IMR-90 (cell line): ENCODE measurements at regions not wholly inside any gene's neighbourhood (a gene's known extent, or its start where the extent isn't known, plus 50 kb on each side); places are given as distances from the start of the nearest gene placed in this dataset.

Experiments used
- ATAC-seq: fragments of 200-7000 bp; cut with Tn5 transposase; 2 replicates; pipeline ENCODE4 v1.9.1; 2020; ENCODE audit warnings: low read depth, mild to moderate bottlenecking, moderate library complexity
- BruUV-seq: library from RNA; stranded (reverse); fragments of 400-500 nt; replicated peaks from 2 replicates; lab custom pipeline; 2021; lab: Mats Ljungman, UMichigan
- CTCF ChIA-PET: fragments of 300-600 bp; formaldehyde crosslinking; extraction: SDS; loops from one replicate; lab custom pipeline; 2021; ENCODE audit warnings: antibody characterized with exemption; lab: Yijun Ruan, JAX
- POLR2A ChIA-PET: fragments of 300-600 bp; sonication (Branson Sonifier 250); formaldehyde crosslinking; loops from one replicate; lab custom pipeline; 2022; ENCODE audit warnings: antibody characterized with exemption; ENCODE audit not compliant: unreplicated experiment; lab: Charles Lee
- DNase-seq: peaks from one replicate; pipeline ENCODE4 v3.0.0; 2013
- H2AFZ ChIP-seq: replicated peaks from 2 replicates; pipeline ENCODE3; 2013; ENCODE audit warnings: low read length, mild to moderate bottlenecking; ENCODE audit not compliant: poor library complexity
- H2AK5ac ChIP-seq: 2 replicates; pipeline ENCODE4 v1.6.1; 2013; ENCODE audit warnings: low read depth, low read length, inconsistent platforms
- H2AK9ac ChIP-seq: replicated peaks from 2 replicates; pipeline ENCODE3; 2013; ENCODE audit warnings: mild to moderate bottlenecking, low read depth, low read length, moderate library complexity; ENCODE audit not compliant: poor library complexity
- H2BK120ac ChIP-seq: 2 replicates; pipeline ENCODE4 v1.6.1; 2013; ENCODE audit warnings: low read depth, low read length, inconsistent platforms
- H2BK15ac ChIP-seq: 3 replicates; pipeline ENCODE4 v1.6.1; 2013; ENCODE audit warnings: low read depth, low read length, inconsistent platforms
- H2BK20ac ChIP-seq: 2 replicates; pipeline ENCODE4 v1.6.1; 2013; ENCODE audit warnings: low read depth, mild to moderate bottlenecking, inconsistent platforms, low read length, moderate library complexity
- H2BK5ac ChIP-seq: 2 replicates; pipeline ENCODE4 v1.6.1; 2013; ENCODE audit warnings: mild to moderate bottlenecking, low read depth, low read length, inconsistent platforms; ENCODE audit not compliant: poor library complexity, severe bottlenecking
- H3K14ac ChIP-seq: replicated peaks from 2 replicates; pipeline ENCODE4 v1.6.1; 2013; ENCODE audit warnings: low read depth, low read length, inconsistent platforms
- H3K18ac ChIP-seq: 2 replicates; pipeline ENCODE4 v1.6.1; 2013; ENCODE audit warnings: low read depth, low read length, control low read depth
- H3K23ac ChIP-seq: 2 replicates; pipeline ENCODE4 v1.6.1; 2013; ENCODE audit warnings: low read depth, low read length, inconsistent platforms
- H3K27ac ChIP-seq: 2 replicates; pipeline ENCODE4 v1.5.1; 2013; ENCODE audit warnings: mild to moderate bottlenecking, control low read depth, low read length; ENCODE audit not compliant: insufficient read depth
- H3K27me3 ChIP-seq: 2 replicates; pipeline ENCODE4 v1.6.1; 2013; ENCODE audit warnings: low read length; ENCODE audit not compliant: control insufficient read depth, insufficient read depth
- H3K36me3 ChIP-seq: 2 replicates; pipeline ENCODE4 v1.6.1; 2013; ENCODE audit warnings: low read length, mixed read lengths; ENCODE audit not compliant: control insufficient read depth, insufficient read depth
- H3K4ac ChIP-seq: 2 replicates; pipeline ENCODE4 v1.6.1; 2013; ENCODE audit warnings: low read depth, low read length, inconsistent platforms
- H3K4me1 ChIP-seq: 2 replicates; pipeline ENCODE4 v1.6.1; 2013; ENCODE audit warnings: low read length, mixed read lengths; ENCODE audit not compliant: control insufficient read depth, insufficient read depth
- H3K4me2 ChIP-seq: 2 replicates; pipeline ENCODE4 v1.6.1; 2013; ENCODE audit warnings: low read depth, mild to moderate bottlenecking, control low read depth, low read length, moderate library complexity
- H3K4me3 ChIP-seq: 2 replicates; pipeline ENCODE4 v1.5.1; 2013; ENCODE audit warnings: low read depth, mild to moderate bottlenecking, control low read depth, low read length, moderate library complexity; ENCODE audit not compliant: insufficient read depth
- H3K56ac ChIP-seq: 2 replicates; pipeline ENCODE4 v1.6.1; 2013; ENCODE audit warnings: low read length, inconsistent platforms; ENCODE audit not compliant: insufficient read depth; ENCODE audit errors: extremely low read depth
- H3K79me1 ChIP-seq, 2 experiments: 2 replicates each; pipeline ENCODE4 v1.6.1; 2013; ENCODE audit warnings: low read length in 2 of 2, inconsistent platforms in 1 of 2, low read depth in 1 of 2
- H3K9ac ChIP-seq: 2 replicates; pipeline ENCODE4 v1.6.1; 2013; ENCODE audit warnings: low read depth, low read length, control low read depth
- H3K9me1 ChIP-seq: 2 replicates; pipeline ENCODE4 v1.6.1; 2013; ENCODE audit warnings: low read length, inconsistent platforms; ENCODE audit not compliant: insufficient read depth
- H3K9me3 ChIP-seq: 2 replicates; pipeline ENCODE4 v1.6.1; 2013; ENCODE audit warnings: low read length; ENCODE audit not compliant: control insufficient read depth, insufficient read depth
- H4K20me1 ChIP-seq: 2 replicates; pipeline ENCODE4 v1.6.1; 2013; ENCODE audit warnings: low read length, inconsistent platforms; ENCODE audit not compliant: insufficient read depth
- H4K5ac ChIP-seq: 2 replicates; pipeline ENCODE4 v1.6.1; 2013; ENCODE audit warnings: mild to moderate bottlenecking, low read depth, low read length, control low read depth
- H4K8ac ChIP-seq, 2 experiments: 2 replicates each; pipeline ENCODE4 v1.6.1; 2013; ENCODE audit warnings: low read depth in 2 of 2, low read length in 2 of 2, control low read depth in 1 of 2, inconsistent platforms in 1 of 2
- H4K91ac ChIP-seq: 2 replicates; pipeline ENCODE4 v1.6.1; 2013; ENCODE audit warnings: low read depth, low read length, inconsistent platforms; ENCODE audit not compliant: insufficient read depth
- CEBPB ChIP-seq: IDR thresholded peaks from 2 replicates; pipeline ENCODE4 v1.6.1; 2012; ENCODE audit warnings: low read depth, low read length, improper control_type of control experiment
- MXI1 ChIP-seq: IDR thresholded peaks from 2 replicates; pipeline ENCODE4 v1.6.1; 2012; ENCODE audit warnings: low read depth, mild to moderate bottlenecking, low read length, moderate library complexity, borderline replicate concordance
- WGBS, 2 experiments: methylation state at CpG; one replicate each; pipeline versions ENCODE4 v1.1.5 to v1.1.7; 2013; ENCODE audit warnings: missing lambda C conversion rate in 2 of 2; ENCODE audit not compliant: insufficient read length in 1 of 2; ENCODE audit errors: extremely low coverage in 2 of 2; 5-methylcytosine and 5-hydroxymethylcytosine counted together
- dilution Hi-C: fragments of 300-500 bp; cut with HindIII; formaldehyde crosslinking; loops from one replicate; pipeline ENCODE4 v1.14.3; 2018; ENCODE audit warnings: low sequenced_read_pairs; ENCODE audit not compliant: unreplicated experiment
- in situ Hi-C: fragments of 300-500 bp; cut with MboI; formaldehyde crosslinking; loops from 3 replicates; pipeline ENCODE4 v1.14.3; 2019; ENCODE audit warnings: low sequenced_read_pairs, inconsistent platforms, mixed read lengths
- intact Hi-C: fragments of 100-400 bp; cut with micrococcal nuclease; formaldehyde crosslinking; loops from 2 replicates; pipeline ENCODE4 v1.10.0; 2022

DNA sequence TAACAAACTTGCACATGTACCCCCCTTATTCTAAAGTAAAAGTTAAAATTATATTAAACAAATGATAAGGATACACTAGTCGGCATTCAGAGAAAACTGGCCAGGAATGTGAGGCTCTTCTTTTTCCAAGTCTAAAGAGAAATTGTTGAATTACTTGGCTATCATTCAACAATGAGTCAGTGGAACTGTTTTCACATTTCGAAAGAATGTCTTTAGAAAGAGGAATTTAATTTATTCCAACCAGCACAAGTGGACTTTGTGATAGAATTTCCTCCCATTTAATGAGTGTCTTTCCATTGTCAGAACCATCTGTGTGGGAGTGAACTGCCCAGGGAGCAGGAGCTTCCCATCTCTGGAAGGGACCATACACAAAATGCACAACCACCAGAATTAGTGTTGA lies 792.2 kb downstream of the EPHA4 start:
- WGBS, 2 experiments: no CpG with 5 or more reads among the region's 2 CpGs
- peak overlapping the region; percentile 89; the same call in 2 of the 3 replicates for H2BK15ac ChIP-seq

More for the DNA sequence above, 792.2 kb downstream of the EPHA4 start:
- H3K79me1 ChIP-seq: no peaks in the 10 kb centered on the region
- peak overlapping the region; percentile 89 for H2AK9ac ChIP-seq
- H2BK120ac ChIP-seq: peak overlapping the region; percentile 96
- H3K27me3 ChIP-seq: no peaks in the 10 kb centered on the region
- ChIA-PET POLR2A (no interaction called here), CTCF (no interaction called here)
- H4K5ac ChIP-seq: peak overlapping the region; percentile 94
- no peak overlapping the region for H3K9ac ChIP-seq
- H3K9me1 ChIP-seq: peaks cover 9% of the 10 kb centered on the region
- peak overlapping the region; percentile 27; the same call in 1 of the 2 replicates for H3K56ac ChIP-seq
- H3K9me3 ChIP-seq: no peaks in the 10 kb centered on the region
- peak; percentile 92 for DNase-seq
- no peak overlapping the region for H2AK5ac ChIP-seq
- peak overlapping the region; percentile 86 for H3K4me2 ChIP-seq
- intact Hi-C loops: loop anchor here (5.0 to 10.0 kb wide), 3 partner anchors 175 to 792 kb away; partner anchors contain the start of gene EPHA4
- H2BK20ac ChIP-seq: peak overlapping the region; percentile 99
- ATAC-seq: peak; percentile 65
- peak overlapping the region; percentile 41 to 82; a peak in 3 of 4 replicates for H4K8ac ChIP-seq
- H2AFZ ChIP-seq: peak overlapping the region; percentile 61
- peak overlapping the region; percentile 82; the same call in 1 of the 2 replicates for H3K27ac ChIP-seq
- H3K4ac ChIP-seq: peak overlapping the region; percentile 96
- no peaks in the 10 kb centered on the region for H4K20me1 ChIP-seq
- H3K14ac ChIP-seq: peak overlapping the region; percentile 80
- no peaks in the 10 kb centered on the region for H3K36me3 ChIP-seq
- peak overlapping the region; percentile 76 for H2BK5ac ChIP-seq
- TF ChIP-seq CEBPB: peak; percentile 15; the same call in 1 of the 2 replicates
- TF ChIP-seq MXI1: no peak
- peak overlapping the region; percentile 98 for H3K18ac ChIP-seq
- in situ Hi-C loops: no loop called here
- peaks cover 16% of the 10 kb centered on the region for H3K4me1 ChIP-seq
- H3K4me3 ChIP-seq: no peak overlapping the region
- BruUV-seq: no TSS peak
- H3K23ac ChIP-seq: peak overlapping the region; percentile 88
- dilution Hi-C loops: no loop called here
- peak overlapping the region; percentile 97 for H4K91ac ChIP-seq
